ENCODE measurements at regions not wholly inside any gene's neighbourhood (a gene's known extent, or its start where the extent isn't known, plus 50 kb on each side); places are given as distances from the start of the nearest gene placed in this dataset.

- no peak for TF ChIP-seq CTCF (IDR thresholded peaks at IDR 0.05 in 8 of 11, conservative IDR thresholded peaks at IDR 0.05 in 3 of 11)
- no peak for TF ChIP-seq POLR2A (IDR thresholded peaks at IDR 0.05)
These were observed 234.5 kb upstream of the SLIT2 start for GRCh38 chr4:20017070-20017776.
